ENCODE measurements at regions not wholly inside any gene's neighbourhood (a gene's known extent, or its start where the extent isn't known, plus 50 kb on each side); places are given as distances from the start of the nearest gene placed in this dataset.
"Not testable (repeated sequence)": the region's sequence is repeated elsewhere in the genome, so short reads cannot be mapped to it uniquely, and the experiment has no call there.

DNA sequence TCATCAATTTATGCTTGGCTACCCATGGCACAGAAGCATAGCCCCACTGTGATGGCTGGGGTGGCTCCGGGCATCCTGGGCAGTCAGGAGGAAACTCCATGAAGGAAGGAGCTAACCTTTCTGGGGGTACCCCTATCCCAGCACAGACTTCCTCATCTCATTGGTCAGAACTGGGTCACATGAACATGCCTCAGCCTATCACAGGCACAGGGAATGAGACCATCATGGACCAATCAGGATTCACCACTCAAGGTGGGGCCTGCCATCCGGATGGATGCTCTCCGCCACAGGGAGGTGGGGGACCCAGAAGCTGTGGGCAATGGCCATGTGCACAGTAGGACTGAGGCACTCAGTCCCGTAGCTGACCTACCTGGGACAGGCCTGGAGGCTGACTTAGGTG is 75.9 kb upstream of the SPDYE9 start:
- DNase-seq (ENCODE audit: low spot score, unreplicated experiment); H3K27ac Mint-ChIP-seq; H3K9me3 Mint-ChIP-seq (ENCODE audit: low read depth); H3K4me3 Mint-ChIP-seq (ENCODE audit: low read depth); H3K4me1 Mint-ChIP-seq (ENCODE audit: low read depth); H3K27me3 Mint-ChIP-seq; H3K36me3 Mint-ChIP-seq (ENCODE audit: insufficient read depth): not testable (repeated sequence)

DNA sequence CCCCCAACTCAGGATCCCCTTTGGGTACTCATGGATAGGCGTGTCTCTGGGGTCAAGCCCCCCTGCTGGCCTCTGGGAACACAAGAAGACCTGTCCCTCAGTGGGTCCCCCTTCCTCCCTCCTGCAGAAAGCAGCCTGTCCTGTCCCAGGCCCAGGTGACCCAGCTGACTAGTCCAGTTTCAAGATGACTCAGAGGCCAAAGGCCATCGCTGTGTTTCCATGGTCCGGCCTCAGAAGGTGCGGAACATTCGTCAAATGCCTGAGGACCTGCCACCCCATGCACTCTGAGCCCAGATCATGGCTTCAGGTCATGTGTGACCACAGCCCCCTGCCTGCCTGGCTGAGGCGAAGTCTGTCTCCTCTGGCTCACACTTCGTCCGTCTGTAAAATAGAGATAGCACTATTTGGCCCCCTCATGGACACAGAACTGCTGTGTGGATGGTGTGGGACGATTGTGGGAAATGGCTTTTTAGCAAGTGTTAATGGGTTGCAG is 71.4 kb upstream of the SPDYE9 start:
- not testable (repeated sequence) for H3K9me3 Mint-ChIP-seq (ENCODE audit: low read depth); H3K36me3 Mint-ChIP-seq (ENCODE audit: insufficient read depth); DNase-seq (ENCODE audit: low spot score, unreplicated experiment); H3K27me3 Mint-ChIP-seq; H3K4me3 Mint-ChIP-seq (ENCODE audit: low read depth); H3K4me1 Mint-ChIP-seq (ENCODE audit: low read depth); H3K27ac Mint-ChIP-seq

DNA sequence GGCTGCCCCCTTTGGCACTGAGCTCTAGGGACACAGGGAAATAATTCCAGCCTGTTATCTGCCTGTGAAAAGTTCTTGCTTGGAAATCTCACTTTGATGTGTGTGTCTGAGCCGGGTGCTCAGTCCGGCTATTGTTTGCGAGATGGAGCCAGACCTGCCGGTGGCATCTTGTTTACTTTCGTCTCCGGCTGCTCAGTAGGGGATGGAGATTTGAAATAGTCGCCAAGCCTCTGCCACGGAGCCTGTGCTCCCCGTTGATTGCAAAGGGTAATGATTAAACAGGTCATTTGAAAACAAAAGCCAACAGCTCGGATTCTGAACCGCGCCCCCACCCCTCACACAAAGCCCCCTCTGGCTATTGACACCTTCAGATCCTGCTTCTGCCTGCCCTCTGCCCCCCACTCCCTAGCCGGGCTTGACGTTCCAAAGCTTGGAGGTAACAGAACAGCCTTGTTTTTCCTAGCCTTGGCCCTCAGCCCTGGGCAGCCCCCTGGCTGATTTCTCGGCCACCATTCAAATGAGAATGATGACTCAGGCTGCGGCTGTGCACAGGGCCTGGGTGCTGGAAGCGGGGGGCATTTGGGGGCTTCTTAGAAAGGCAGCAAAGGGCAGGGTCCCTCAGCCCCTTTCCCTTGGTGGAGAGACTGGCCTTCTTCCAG is 70.8 kb upstream of the SPDYE9 start:
- H3K27me3 Mint-ChIP-seq; H3K27ac Mint-ChIP-seq; H3K9me3 Mint-ChIP-seq (ENCODE audit: low read depth); H3K36me3 Mint-ChIP-seq (ENCODE audit: insufficient read depth); H3K4me1 Mint-ChIP-seq (ENCODE audit: low read depth): not testable (repeated sequence)
- peak overlapping the region; percentile 86 for H3K4me3 Mint-ChIP-seq (ENCODE audit: low read depth)
- peak; percentile 27 for DNase-seq (ENCODE audit: low spot score, unreplicated experiment)

- peak; percentile 73 for DNase-seq (ENCODE audit: low spot score, unreplicated experiment)
- peak overlapping the region; percentile 71 for H3K4me3 Mint-ChIP-seq (ENCODE audit: low read depth)
- not testable (repeated sequence) for H3K9me3 Mint-ChIP-seq (ENCODE audit: low read depth); H3K4me1 Mint-ChIP-seq (ENCODE audit: low read depth); H3K36me3 Mint-ChIP-seq (ENCODE audit: insufficient read depth); H3K27me3 Mint-ChIP-seq
- H3K27ac Mint-ChIP-seq, result peak overlapping the region; percentile 64
Measured at GRCh38 chr7:73154586-73155038, 68.8 kb upstream of the SPDYE9 start.

GRCh38 chr7:73153921-73154585 is 68.2 kb upstream of the SPDYE9 start:
- not testable (repeated sequence) for H3K4me1 Mint-ChIP-seq (ENCODE audit: low read depth); H3K9me3 Mint-ChIP-seq (ENCODE audit: low read depth); DNase-seq (ENCODE audit: low spot score, unreplicated experiment); H3K36me3 Mint-ChIP-seq (ENCODE audit: insufficient read depth); H3K27me3 Mint-ChIP-seq; H3K27ac Mint-ChIP-seq
- H3K4me3 Mint-ChIP-seq (ENCODE audit: low read depth), result peak overlapping the region; percentile 71

DNA sequence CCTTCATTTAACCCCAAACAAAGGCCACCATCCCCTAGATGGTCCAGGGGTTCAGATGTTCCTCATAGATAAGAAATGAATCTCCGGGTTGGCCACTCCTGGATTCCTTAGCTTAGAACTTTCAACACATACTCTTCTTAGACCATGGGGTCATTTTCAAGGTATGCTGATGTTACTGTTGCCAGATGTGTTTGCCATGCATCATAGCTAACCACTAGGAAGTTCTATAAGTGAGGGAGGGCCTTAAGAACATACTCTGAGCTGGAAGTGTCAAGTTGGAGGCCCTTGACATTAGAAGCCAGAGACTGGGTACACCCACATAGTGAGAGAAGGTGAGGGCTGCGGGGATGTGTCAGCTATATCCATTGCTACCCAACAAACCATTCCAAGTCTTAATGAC is 62.7 kb upstream of the SPDYE9 start:
- not testable (repeated sequence) for H3K27ac Mint-ChIP-seq; DNase-seq (ENCODE audit: low spot score, unreplicated experiment); H3K36me3 Mint-ChIP-seq (ENCODE audit: insufficient read depth); H3K27me3 Mint-ChIP-seq; H3K4me3 Mint-ChIP-seq (ENCODE audit: low read depth); H3K9me3 Mint-ChIP-seq (ENCODE audit: low read depth); H3K4me1 Mint-ChIP-seq (ENCODE audit: low read depth)

DNA sequence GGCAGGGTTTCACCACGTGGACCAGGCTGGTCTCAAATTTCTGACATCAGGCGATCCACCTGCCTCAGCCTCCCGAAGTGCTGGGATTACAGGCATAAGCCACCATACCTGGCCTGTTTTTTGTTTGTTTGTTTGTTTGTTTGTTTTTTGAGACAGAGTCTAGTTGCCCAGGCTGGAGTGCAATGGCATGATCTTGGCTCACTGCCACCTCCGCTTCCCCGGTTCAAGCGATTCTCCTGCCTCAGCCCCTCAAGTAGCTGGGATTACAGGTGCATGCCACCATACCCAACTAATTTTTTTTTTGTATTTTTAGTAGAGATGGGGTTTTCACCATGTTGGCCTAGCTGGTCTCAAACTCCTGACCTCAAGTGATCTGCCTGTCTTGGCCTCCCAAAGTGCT is 61.8 kb upstream of the SPDYE9 start:
- H3K27ac Mint-ChIP-seq; H3K4me1 Mint-ChIP-seq (ENCODE audit: low read depth); H3K36me3 Mint-ChIP-seq (ENCODE audit: insufficient read depth); DNase-seq (ENCODE audit: low spot score, unreplicated experiment); H3K27me3 Mint-ChIP-seq; H3K9me3 Mint-ChIP-seq (ENCODE audit: low read depth); H3K4me3 Mint-ChIP-seq (ENCODE audit: low read depth): not testable (repeated sequence)

DNA sequence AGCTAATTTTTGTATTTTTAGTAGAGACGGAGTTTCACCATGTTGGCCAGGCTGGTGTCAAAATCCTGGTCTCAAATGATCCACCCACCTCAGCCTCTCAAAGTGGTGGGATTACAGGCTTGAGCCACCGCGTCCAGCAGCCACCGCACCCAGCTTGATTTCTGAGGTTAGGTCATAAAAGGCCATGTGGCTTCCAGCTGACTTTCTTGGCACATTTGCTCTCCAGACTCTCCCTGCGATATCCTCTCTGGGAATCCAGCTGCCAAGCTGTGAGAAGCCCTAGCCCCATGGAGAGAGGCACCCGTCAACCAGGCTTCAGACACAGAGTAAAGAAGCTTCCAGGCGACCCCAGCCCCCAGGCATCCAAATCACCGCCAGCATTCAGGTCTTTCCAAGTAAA is 58.2 kb upstream of the SPDYE9 start:
- H3K9me3 Mint-ChIP-seq (ENCODE audit: low read depth); H3K36me3 Mint-ChIP-seq (ENCODE audit: insufficient read depth); H3K4me3 Mint-ChIP-seq (ENCODE audit: low read depth); H3K27ac Mint-ChIP-seq; H3K4me1 Mint-ChIP-seq (ENCODE audit: low read depth); DNase-seq (ENCODE audit: low spot score, unreplicated experiment); H3K27me3 Mint-ChIP-seq: not testable (repeated sequence)

GRCh38 chr7:73137922-73138321 is 52.1 kb upstream of the SPDYE9 start:
- not testable (repeated sequence) for H3K4me3 Mint-ChIP-seq (ENCODE audit: low read depth); DNase-seq (ENCODE audit: low spot score, unreplicated experiment); H3K9me3 Mint-ChIP-seq (ENCODE audit: low read depth); H3K27me3 Mint-ChIP-seq; H3K27ac Mint-ChIP-seq; H3K36me3 Mint-ChIP-seq (ENCODE audit: insufficient read depth); H3K4me1 Mint-ChIP-seq (ENCODE audit: low read depth)

Data from progenitor cell of endocrine pancreas (in vitro differentiated cells).